ENCODE measurements at regions not wholly inside any gene's neighbourhood (a gene's known extent, or its start where the extent isn't known, plus 50 kb on each side); places are given as distances from the start of the nearest gene placed in this dataset.

DNA sequence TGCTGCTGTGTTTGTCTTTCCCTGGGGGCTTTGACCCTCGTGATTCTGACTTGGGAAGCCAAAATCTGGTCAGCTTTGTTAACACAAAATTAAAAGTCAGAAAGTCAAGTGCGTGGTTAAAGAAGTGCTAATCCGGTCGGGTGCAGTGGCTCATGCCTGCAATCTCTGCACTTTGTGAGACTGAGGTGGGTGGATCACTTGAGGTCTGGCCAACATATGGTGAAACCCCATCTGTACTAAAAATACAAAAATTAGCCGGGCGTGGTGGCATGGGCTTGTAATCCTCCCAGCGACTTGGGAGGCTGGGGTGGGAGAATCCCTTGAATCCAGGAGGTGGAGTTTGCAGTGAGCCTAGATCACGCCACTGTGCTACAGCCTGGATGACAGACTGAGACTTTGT is 844.6 kb downstream of the VRK1 start:
- dilution Hi-C loops (cut with MboI; ENCODE audit: extremely low pct_ligation_motif_present, low sequenced_read_pairs) (no loop called here), intact Hi-C loops (cut with micrococcal nuclease) (no loop called here)
- Histone ChIP-seq H3K9me3 (replicated peaks; ENCODE audit: control insufficient read depth, insufficient read depth, low read length) (peaks cover 2% of the 10 kb centered on the region), H4K20me1 (replicated peaks; ENCODE audit: control insufficient read depth, extremely low read depth, insufficient read depth, low read length) (no peaks in the 10 kb centered on the region), H3K79me2 (ENCODE audit: control insufficient read depth, insufficient read depth, low read length) (no peaks in the 10 kb centered on the region), H3K4me2 (ENCODE audit: insufficient read depth, low read length) (no peak overlapping the region), H3K9ac (replicated peaks; ENCODE audit: extremely low read depth, insufficient read depth, low read length) (no peak overlapping the region), H3K9me1 (replicated peaks; ENCODE audit: control insufficient read depth, extremely low read depth, insufficient read depth, low read length) (no peaks in the 10 kb centered on the region), H3K27ac (ENCODE audit: insufficient read depth, low read depth, low read length) (no peak overlapping the region), H3K4me1 (ENCODE audit: control insufficient read depth, extremely low read depth, insufficient read depth, low read length) (no peaks in the 10 kb centered on the region), H3K36me3 (ENCODE audit: control insufficient read depth in 2 of 2, extremely low read depth in 1 of 2, insufficient read depth in 2 of 2, low read length in 2 of 2) (no peaks in the 10 kb centered on the region), H3K27me3 (ENCODE audit: control insufficient read depth in 2 of 2, insufficient read depth in 2 of 2, low read length in 2 of 2) (no peaks in the 10 kb centered on the region), H3K4me3 (replicated peaks in 1 of 3; ENCODE audit: insufficient read depth in 1 of 3, low read depth in 1 of 3, low read length in 3 of 3) (no peak overlapping the region), H2AFZ (ENCODE audit: low read depth, low read length) (no peak overlapping the region)
- BruUV-seq (replicated peaks), result no TSS peak
- TF ChIP-seq, protein P1, sequence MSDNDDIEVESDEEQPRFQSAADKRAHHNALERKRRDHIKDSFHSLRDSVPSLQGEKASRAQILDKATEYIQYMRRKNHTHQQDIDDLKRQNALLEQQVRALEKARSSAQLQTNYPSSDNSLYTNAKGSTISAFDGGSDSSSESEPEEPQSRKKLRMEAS (IDR thresholded peaks at IDR 0.05; ENCODE audit: insufficient read depth, insufficient read length), result no peak
- TF ChIP-seq POLR2A (IDR thresholded peaks at IDR 0.05; ENCODE audit: low read depth, low read length), result no peak
- no peak for TF ChIP-seq GATA2 (IDR thresholded peaks at IDR 0.05; ENCODE audit: insufficient read depth, insufficient read length, low read depth, low read length)
- TF ChIP-seq POLR2AphosphoS5 (IDR thresholded peaks at IDR 0.05; ENCODE audit: insufficient read depth, low read depth, low read length), result no peak
- TF ChIP-seq MYC (IDR thresholded peaks at IDR 0.05; ENCODE audit: low read depth, low read length), result no peak
- no peak for TF ChIP-seq EZH2 (IDR thresholded peaks at IDR 0.05; ENCODE audit: borderline replicate concordance, low read depth, low read length, severe bottlenecking)
- no peak for TF ChIP-seq JUN (IDR thresholded peaks at IDR 0.05; ENCODE audit: borderline replicate concordance, insufficient read depth, insufficient read length, low read depth)
- TF ChIP-seq, protein P2, sequence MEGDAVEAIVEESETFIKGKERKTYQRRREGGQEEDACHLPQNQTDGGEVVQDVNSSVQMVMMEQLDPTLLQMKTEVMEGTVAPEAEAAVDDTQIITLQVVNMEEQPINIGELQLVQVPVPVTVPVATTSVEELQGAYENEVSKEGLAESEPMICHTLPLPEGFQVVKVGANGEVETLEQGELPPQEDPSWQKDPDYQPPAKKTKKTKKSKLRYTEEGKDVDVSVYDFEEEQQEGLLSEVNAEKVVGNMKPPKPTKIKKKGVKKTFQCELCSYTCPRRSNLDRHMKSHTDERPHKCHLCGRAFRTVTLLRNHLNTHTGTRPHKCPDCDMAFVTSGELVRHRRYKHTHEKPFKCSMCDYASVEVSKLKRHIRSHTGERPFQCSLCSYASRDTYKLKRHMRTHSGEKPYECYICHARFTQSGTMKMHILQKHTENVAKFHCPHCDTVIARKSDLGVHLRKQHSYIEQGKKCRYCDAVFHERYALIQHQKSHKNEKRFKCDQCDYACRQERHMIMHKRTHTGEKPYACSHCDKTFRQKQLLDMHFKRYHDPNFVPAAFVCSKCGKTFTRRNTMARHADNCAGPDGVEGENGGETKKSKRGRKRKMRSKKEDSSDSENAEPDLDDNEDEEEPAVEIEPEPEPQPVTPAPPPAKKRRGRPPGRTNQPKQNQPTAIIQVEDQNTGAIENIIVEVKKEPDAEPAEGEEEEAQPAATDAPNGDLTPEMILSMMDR (IDR thresholded peaks at IDR 0.05; ENCODE audit: extremely low read depth in 1 of 2, insufficient read depth in 1 of 2, low read depth in 1 of 2, low read length in 2 of 2), result no peak
- TF ChIP-seq FOS (IDR thresholded peaks at IDR 0.05; ENCODE audit: borderline replicate concordance, insufficient read depth, low read length), result no peak
- POLR2A ChIA-PET, result no interaction called here
- DNase-seq (ENCODE audit: low read depth, low spot score) (no peak), FAIRE-seq (no peak)
- CTCF ChIA-PET, result no interaction called here
